K562 (cell line): ENCODE measurements at regions not wholly inside any gene's neighbourhood (a gene's known extent, or its start where the extent isn't known, plus 50 kb on each side); places are given as distances from the start of the nearest gene placed in this dataset.

ENCODE experiments used
- ATAC-seq: fragments of 200-7000 bp; cut with Tn5 transposase; 3 replicates; pipeline ENCODE4 v1.9.1; 2020; ENCODE audit warnings: moderate library complexity
- BruUV-seq: library from RNA; stranded (reverse); fragments of 400-500 nt; replicated peaks from 2 replicates; lab custom pipeline; 2021; lab: Mats Ljungman, UMichigan
- CTCF ChIA-PET: fragments of 300-600 bp; formaldehyde crosslinking; extraction: SDS; loops from one replicate; lab custom pipeline; 2021; ENCODE audit warnings: low intra/inter-chr PET ratio; lab: Yijun Ruan, JAX
- POLR2A ChIA-PET: fragments of 300-600, 350-650 bp; sonication (Branson Sonifier 250); formaldehyde crosslinking; extraction: SDS; loops from one replicate; lab custom pipeline; 2021; ENCODE audit warnings: antibody characterized with exemption, inconsistent platforms; lab: Yijun Ruan, JAX
- DNase-seq, 4 experiments: peaks; one replicate each; pipeline versions ENCODE4 v3.0.0 to v3.0.0-alpha.2; 2011 to 2018; ENCODE audit warnings: low spot score in 3 of 4, mixed read lengths in 3 of 4; ENCODE audit errors: extremely low read depth in 1 of 4
- FAIRE-seq: peaks from 2 replicates; lab custom pipeline; 2011; peaks lifted over from hg19 to GRCh38; lab: Jason Lieb, UNC
- H2AFZ ChIP-seq: 2 replicates; pipeline ENCODE4 v1.6.0; 2011; ENCODE audit warnings: low read depth, low read length, control low read depth, inconsistent platforms
- H3K27ac ChIP-seq: fragments of 200-600 bp; 3 replicates; pipeline ENCODE4 v1.8.0; 2011; ENCODE audit warnings: low read depth, mild to moderate bottlenecking, control low read depth, inconsistent platforms, low read length, moderate library complexity, mixed read lengths; ENCODE audit errors: extremely low read depth
- H3K27me3 ChIP-seq, 2 experiments: fragments of 300-600 bp in 1 of 2; 2 replicates in 1 of 2; 3 replicates in 1 of 2; pipeline versions ENCODE4 v1.6.0 to v1.8.0; 2011; ENCODE audit warnings: inconsistent platforms in 2 of 2, low read length in 2 of 2, mild to moderate bottlenecking in 1 of 2, mixed read lengths in 1 of 2, moderate library complexity in 1 of 2; ENCODE audit not compliant: control insufficient read depth in 2 of 2, insufficient read depth in 2 of 2
- H3K36me3 ChIP-seq: fragments of 300-600 bp; 3 replicates; pipeline ENCODE4 v1.8.0; 2011; ENCODE audit warnings: mild to moderate bottlenecking, low read length, inconsistent platforms; ENCODE audit not compliant: control insufficient read depth, insufficient read depth
- H3K4me1 ChIP-seq, 2 experiments: fragments of 200-600 bp in 1 of 2; replicated peaks in 1 of 2; 2 replicates in 1 of 2; 3 replicates in 1 of 2; pipeline versions ENCODE4 v1.5.1 to v1.8.0; 2011; ENCODE audit warnings: inconsistent platforms in 2 of 2, low read length in 2 of 2, mild to moderate bottlenecking in 1 of 2, mixed read lengths in 1 of 2, moderate library complexity in 1 of 2; ENCODE audit not compliant: control insufficient read depth in 2 of 2, insufficient read depth in 2 of 2
- H3K4me2 ChIP-seq: 2 replicates; pipeline ENCODE4 v1.6.1; 2011; ENCODE audit warnings: low read length, control low read depth, inconsistent platforms, mixed read lengths; ENCODE audit not compliant: insufficient read depth
- H3K4me3 ChIP-seq: fragments of 200-600 bp; sonication (generic), shearing (Covaris generic); 2 replicates; pipeline ENCODE4 v1.5.1; 2016; ENCODE audit warnings: control low read depth, inconsistent platforms
- H3K79me2 ChIP-seq: fragments of 200-600 bp; 3 replicates; pipeline ENCODE4 v1.8.0; 2011; ENCODE audit warnings: low read length, inconsistent platforms; ENCODE audit not compliant: control insufficient read depth, insufficient read depth
- H3K9ac ChIP-seq, 2 experiments: 2 replicates each; pipeline versions ENCODE4 v1.6.0 to v1.6.1; 2011; ENCODE audit warnings: low read depth in 2 of 2, low read length in 2 of 2, control low read depth in 1 of 2, inconsistent platforms in 1 of 2, mild to moderate bottlenecking in 1 of 2, mixed read lengths in 1 of 2; ENCODE audit not compliant: insufficient read depth in 1 of 2
- H3K9me1 ChIP-seq: one replicate; pipeline ENCODE4 v1.6.0; 2011; ENCODE audit warnings: inconsistent platforms, mild to moderate bottlenecking, low read length, moderate library complexity; ENCODE audit not compliant: control insufficient read depth, insufficient read depth
- H3K9me3 ChIP-seq: replicated peaks from 2 replicates; pipeline ENCODE4 v1.5.1; 2011; ENCODE audit warnings: low read depth, low read length, inconsistent platforms; ENCODE audit not compliant: control insufficient read depth, insufficient read depth
- H4K20me1 ChIP-seq: replicated peaks from 2 replicates; pipeline ENCODE4 v1.6.1; 2011; ENCODE audit warnings: low read length, inconsistent platforms, mixed read lengths; ENCODE audit not compliant: control insufficient read depth, insufficient read depth
- CHCHD3 ChIP-seq: fragments of 250-450 bp; sonication (Bioruptor Pico); IDR thresholded peaks from 2 replicates; pipeline ENCODE4 v2.1.2; 2022; ENCODE audit warnings: mild to moderate bottlenecking
- ILK ChIP-seq: fragments of 450-650 bp; IDR thresholded peaks from 2 replicates; pipeline ENCODE4 v1.6.1; 2016; ENCODE audit warnings: missing genetic modification characterization, low read depth, mild to moderate bottlenecking, missing compliant biosample characterization, moderate library complexity, borderline replicate concordance
- MEIS2 ChIP-seq: fragments of 450-650 bp; IDR thresholded peaks from 2 replicates; pipeline ENCODE4 v1.6.1; 2014; ENCODE audit warnings: mild to moderate bottlenecking; ENCODE audit not compliant: partially characterized antibody
- NR2C2 ChIP-seq, 2 experiments: fragments of 200-800 bp in 1 of 2; sonication (Bioruptor generic) in 1 of 2; sonication (generic) in 1 of 2; formaldehyde crosslinking in 1 of 2; IDR thresholded peaks; 2 replicates each; pipeline versions ENCODE4 v1.6.1 to v1.8.0; 2016 to 2022; ENCODE audit warnings: mild to moderate bottlenecking in 1 of 2, missing compliant biosample characterization in 1 of 2, missing genetic modification characterization in 1 of 2, missing genetic modification reagents in 1 of 2
- SAP30 ChIP-seq: fragments of 200-600 bp; sonication (generic); IDR thresholded peaks from 2 replicates; pipeline ENCODE4 v1.6.1; 2012; ENCODE audit warnings: borderline replicate concordance, low read depth, mild to moderate bottlenecking, moderate library complexity, low read length, control low read depth, inconsistent platforms; ENCODE audit not compliant: insufficient read depth, poor library complexity, severe bottlenecking
- TFAM ChIP-seq: fragments of 250-450 bp; sonication (Bioruptor Pico); conservative IDR thresholded peaks from 2 replicates; pipeline ENCODE4 v1.5.0; 2021; ENCODE audit warnings: mild to moderate bottlenecking, moderate library complexity
- WGBS: fragments of 100-300 bp; shearing (Covaris generic); methylation state at CpG from one replicate; pipeline ENCODE4 v1.1.6; 2016; ENCODE audit warnings: low coverage, mixed read lengths; ENCODE audit not compliant: insufficient coverage; ENCODE audit errors: missing lambda C conversion rate; 5-methylcytosine and 5-hydroxymethylcytosine counted together
- in situ Hi-C: fragments of 300-500 bp; cut with MboI; formaldehyde crosslinking; loops from 4 replicates; pipeline ENCODE4 v1.15.0; 2018; ENCODE audit warnings: inconsistent platforms, mixed read lengths
- intact Hi-C: fragments of 100-400 bp; cut with micrococcal nuclease; formaldehyde crosslinking; loops from 2 replicates; pipeline ENCODE4 v1.14.2; 2022
- TF ChIP-seq, protein P1 (sequence below): fragments of 450-650 bp; conservative IDR thresholded peaks from 2 replicates; pipeline ENCODE4 v1.6.1; 2016; ENCODE audit warnings: missing genetic modification characterization, low read depth, mild to moderate bottlenecking, missing compliant biosample characterization, moderate library complexity
- TF ChIP-seq, protein P2 (sequence below): fragments of 250-450 bp; sonication (Bioruptor Pico); IDR thresholded peaks from 2 replicates; pipeline ENCODE4 v1.8.0; 2022; ENCODE audit warnings: moderate library complexity, mild to moderate bottlenecking, inconsistent platforms

DNA sequence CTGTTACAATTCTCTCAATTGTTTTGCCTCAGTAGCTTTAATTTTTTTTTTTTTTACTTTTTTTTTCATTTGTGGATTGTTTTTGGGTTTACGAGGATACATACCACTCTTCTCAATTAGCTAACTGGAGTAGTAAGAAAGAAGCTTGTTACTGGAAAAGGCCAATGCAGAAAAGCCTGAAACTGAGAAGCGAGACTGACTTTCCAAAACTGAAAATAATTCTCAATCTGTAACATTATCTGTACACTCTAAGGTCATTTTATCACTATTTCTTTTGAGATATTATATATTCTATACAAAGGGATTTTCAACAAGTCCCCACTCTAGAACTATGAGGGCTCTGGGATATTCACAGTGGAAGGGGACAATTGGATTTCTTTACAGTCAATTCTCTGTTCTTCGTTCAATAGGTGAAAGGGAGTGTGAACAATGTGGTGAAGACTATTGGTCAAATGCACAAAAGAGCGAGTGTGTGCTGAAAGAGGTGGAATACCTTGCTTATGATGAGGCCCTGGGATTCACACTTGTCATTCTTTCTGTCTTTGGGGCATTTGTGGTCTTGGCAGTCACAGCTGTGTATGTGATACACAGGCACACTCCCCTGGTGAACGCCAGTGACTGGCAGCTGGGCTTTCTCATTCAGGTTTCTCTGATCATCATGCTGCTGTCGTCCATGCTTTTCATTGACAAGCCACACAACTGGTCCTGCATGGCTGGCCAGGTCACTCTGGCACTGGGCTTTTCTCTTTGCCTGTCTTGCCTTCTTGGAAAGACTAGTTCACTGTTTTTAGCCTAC is 83.9 kb upstream of the KCNAB1 start:
- in situ Hi-C loops, result no loop called here
- Histone ChIP-seq H2AFZ (no peak overlapping the region), H3K9ac (no peak overlapping the region), H3K27me3 (peaks cover 0 to 6% of the 10 kb centered on the region in 2 experiments; a peak in 3 of 5 replicates), H3K4me1 (peaks cover 0 to 6% of the 10 kb centered on the region in 2 experiments; a peak in 1 of 5 replicates), H3K36me3 (no peaks in the 10 kb centered on the region), H3K4me2 (no peak overlapping the region), H4K20me1 (no peaks in the 10 kb centered on the region), H3K27ac (no peak overlapping the region), H3K9me3 (no peaks in the 10 kb centered on the region), H3K9me1 (no peaks in the 10 kb centered on the region), H3K4me3 (no peak overlapping the region), H3K79me2 (no peaks in the 10 kb centered on the region)
- DNase-seq (no peak), ATAC-seq (no peak), FAIRE-seq (no peak)
- BruUV-seq, result no TSS peak
- WGBS, result 1% methylated on average over 6 of the region's 6 CpGs
- CTCF ChIA-PET, result no interaction called here
- POLR2A ChIA-PET, result no interaction called here
- no peak for TF ChIP-seq SAP30
- no peak for TF ChIP-seq CHCHD3 (CRISPR knock-in tag)
- no peak for TF ChIP-seq NR2C2 (CRISPR knock-in tag; IDR thresholded peaks at IDR 0.05)
- TF ChIP-seq NR2C2 (tag; IDR thresholded peaks at IDR 0.05), result no peak
- TF ChIP-seq, protein P1, sequence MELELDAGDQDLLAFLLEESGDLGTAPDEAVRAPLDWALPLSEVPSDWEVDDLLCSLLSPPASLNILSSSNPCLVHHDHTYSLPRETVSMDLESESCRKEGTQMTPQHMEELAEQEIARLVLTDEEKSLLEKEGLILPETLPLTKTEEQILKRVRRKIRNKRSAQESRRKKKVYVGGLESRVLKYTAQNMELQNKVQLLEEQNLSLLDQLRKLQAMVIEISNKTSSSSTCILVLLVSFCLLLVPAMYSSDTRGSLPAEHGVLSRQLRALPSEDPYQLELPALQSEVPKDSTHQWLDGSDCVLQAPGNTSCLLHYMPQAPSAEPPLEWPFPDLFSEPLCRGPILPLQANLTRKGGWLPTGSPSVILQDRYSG (tag), result no peak
- no peak for TF ChIP-seq MEIS2
- no peak for TF ChIP-seq TFAM (CRISPR knock-in tag)
- no peak for TF ChIP-seq ILK (tag)
- TF ChIP-seq, protein P2, sequence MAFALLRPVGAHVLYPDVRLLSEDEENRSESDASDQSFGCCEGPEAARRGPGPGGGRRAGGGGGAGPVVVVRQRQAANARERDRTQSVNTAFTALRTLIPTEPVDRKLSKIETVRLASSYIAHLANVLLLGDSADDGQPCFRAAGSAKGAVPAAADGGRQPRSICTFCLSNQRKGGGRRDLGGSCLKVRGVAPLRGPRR (CRISPR knock-in tag), result no peak
- intact Hi-C loops, result no loop called here
